ENCODE measurements at regions not wholly inside any gene's neighbourhood (a gene's known extent, or its start where the extent isn't known, plus 50 kb on each side); places are given as distances from the start of the nearest gene placed in this dataset.

GRCh38 chr9:32866273-32866672, 82.9 kb downstream of the TMEM215 start:
- H4K20me1 ChIP-seq (ENCODE audit: control insufficient read depth, extremely low read depth, insufficient read depth, low read length): no peaks in the 10 kb centered on the region
- no peaks in the 10 kb centered on the region for H3K27me3 ChIP-seq (ENCODE audit: control insufficient read depth, insufficient read depth, low read length)
- H2AFZ ChIP-seq (ENCODE audit: low read length): no peak overlapping the region
- H3K9ac ChIP-seq (ENCODE audit: insufficient read depth, low read length): no peak overlapping the region
- H3K4me3 ChIP-seq (replicated peaks in 1 of 4; ENCODE audit: control extremely low read depth in 1 of 4, insufficient read depth in 1 of 4, low read depth in 3 of 4, low read length in 4 of 4): no peak overlapping the region
- H3K9me3 ChIP-seq (ENCODE audit: control insufficient read depth, insufficient read depth, low read depth, low read length): no peaks in the 10 kb centered on the region
- TF ChIP-seq EZH2 (IDR thresholded peaks at IDR 0.05; ENCODE audit: low read length, missing control alignments): no peak
- no peaks in the 10 kb centered on the region for H3K36me3 ChIP-seq (ENCODE audit: control insufficient read depth, insufficient read depth, low read length)
- H3K79me2 ChIP-seq (ENCODE audit: control insufficient read depth, insufficient read depth, low read length): no peaks in the 10 kb centered on the region
- H3K4me2 ChIP-seq (ENCODE audit: extremely low read depth, insufficient read depth, low read length): no peak overlapping the region
- peak in 1 of 2 donors; percentile 63 for DNase-seq (ENCODE audit: low read depth in 2 of 2)
- no peaks in the 10 kb centered on the region for H3K4me1 ChIP-seq (ENCODE audit: control insufficient read depth, extremely low read depth, insufficient read depth, low read length)
- no peak overlapping the region for H3K27ac ChIP-seq (ENCODE audit: insufficient read depth, low read length)

DNA sequence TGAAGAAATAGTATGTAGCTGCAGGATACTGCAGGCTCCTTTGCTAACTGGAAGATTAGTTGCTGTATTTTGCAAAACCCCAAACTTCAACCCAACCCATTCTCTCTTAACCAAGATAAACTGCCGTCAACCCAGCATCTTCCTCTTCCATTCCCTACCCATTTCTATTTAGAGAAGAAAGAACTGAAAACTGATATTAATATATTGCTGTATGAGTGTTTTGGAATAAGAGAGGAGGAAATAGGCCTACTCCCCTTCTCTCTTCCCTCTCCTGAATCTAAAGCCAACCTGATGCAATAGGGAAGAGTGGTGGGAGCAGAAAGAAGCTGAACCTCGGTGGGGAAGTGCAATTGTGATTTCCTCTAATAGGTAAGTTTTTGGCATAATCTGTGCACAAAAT, 83.7 kb downstream of the TMEM215 start:
- Histone ChIP-seq H3K27me3 (ENCODE audit: control insufficient read depth, insufficient read depth, low read length) (no peaks in the 10 kb centered on the region), H3K4me3 (replicated peaks in 1 of 4; ENCODE audit: control extremely low read depth in 1 of 4, insufficient read depth in 1 of 4, low read depth in 3 of 4, low read length in 4 of 4) (no peak overlapping the region), H3K27ac (ENCODE audit: insufficient read depth, low read length) (no peak overlapping the region), H3K4me2 (ENCODE audit: extremely low read depth, insufficient read depth, low read length) (no peak overlapping the region), H3K4me1 (ENCODE audit: control insufficient read depth, extremely low read depth, insufficient read depth, low read length) (no peaks in the 10 kb centered on the region), H3K79me2 (ENCODE audit: control insufficient read depth, insufficient read depth, low read length) (no peaks in the 10 kb centered on the region), H3K9ac (ENCODE audit: insufficient read depth, low read length) (no peak overlapping the region), H4K20me1 (ENCODE audit: control insufficient read depth, extremely low read depth, insufficient read depth, low read length) (no peaks in the 10 kb centered on the region), H2AFZ (ENCODE audit: low read length) (no peak overlapping the region), H3K36me3 (ENCODE audit: control insufficient read depth, insufficient read depth, low read length) (no peaks in the 10 kb centered on the region), H3K9me3 (ENCODE audit: control insufficient read depth, insufficient read depth, low read depth, low read length) (no peaks in the 10 kb centered on the region)
- no peak for DNase-seq (ENCODE audit: low read depth in 2 of 2)
- no peak for TF ChIP-seq EZH2 (IDR thresholded peaks at IDR 0.05; ENCODE audit: low read length, missing control alignments)
- TF ChIP-seq, protein P1, sequence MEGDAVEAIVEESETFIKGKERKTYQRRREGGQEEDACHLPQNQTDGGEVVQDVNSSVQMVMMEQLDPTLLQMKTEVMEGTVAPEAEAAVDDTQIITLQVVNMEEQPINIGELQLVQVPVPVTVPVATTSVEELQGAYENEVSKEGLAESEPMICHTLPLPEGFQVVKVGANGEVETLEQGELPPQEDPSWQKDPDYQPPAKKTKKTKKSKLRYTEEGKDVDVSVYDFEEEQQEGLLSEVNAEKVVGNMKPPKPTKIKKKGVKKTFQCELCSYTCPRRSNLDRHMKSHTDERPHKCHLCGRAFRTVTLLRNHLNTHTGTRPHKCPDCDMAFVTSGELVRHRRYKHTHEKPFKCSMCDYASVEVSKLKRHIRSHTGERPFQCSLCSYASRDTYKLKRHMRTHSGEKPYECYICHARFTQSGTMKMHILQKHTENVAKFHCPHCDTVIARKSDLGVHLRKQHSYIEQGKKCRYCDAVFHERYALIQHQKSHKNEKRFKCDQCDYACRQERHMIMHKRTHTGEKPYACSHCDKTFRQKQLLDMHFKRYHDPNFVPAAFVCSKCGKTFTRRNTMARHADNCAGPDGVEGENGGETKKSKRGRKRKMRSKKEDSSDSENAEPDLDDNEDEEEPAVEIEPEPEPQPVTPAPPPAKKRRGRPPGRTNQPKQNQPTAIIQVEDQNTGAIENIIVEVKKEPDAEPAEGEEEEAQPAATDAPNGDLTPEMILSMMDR (conservative IDR thresholded peaks at IDR 0.05 in 1 of 2, IDR thresholded peaks at IDR 0.05 in 1 of 2; ENCODE audit: low read depth in 1 of 2, low read length in 2 of 2): no peak

- no peaks in the 10 kb centered on the region for H3K79me2 ChIP-seq (ENCODE audit: control insufficient read depth, insufficient read depth, low read length)
- no peaks in the 10 kb centered on the region for H3K4me1 ChIP-seq (ENCODE audit: control insufficient read depth, extremely low read depth, insufficient read depth, low read length)
- no peaks in the 10 kb centered on the region for H3K9me3 ChIP-seq (ENCODE audit: control insufficient read depth, insufficient read depth, low read depth, low read length)
- no peak overlapping the region for H3K4me3 ChIP-seq (replicated peaks in 1 of 4; ENCODE audit: control extremely low read depth in 1 of 4, insufficient read depth in 1 of 4, low read depth in 3 of 4, low read length in 4 of 4)
- H3K27me3 ChIP-seq (ENCODE audit: control insufficient read depth, insufficient read depth, low read length): no peaks in the 10 kb centered on the region
- no peaks in the 10 kb centered on the region for H4K20me1 ChIP-seq (ENCODE audit: control insufficient read depth, extremely low read depth, insufficient read depth, low read length)
- no peak overlapping the region for H3K27ac ChIP-seq (ENCODE audit: insufficient read depth, low read length)
- H3K9ac ChIP-seq (ENCODE audit: insufficient read depth, low read length): no peak overlapping the region
- no peak for TF ChIP-seq EZH2 (IDR thresholded peaks at IDR 0.05; ENCODE audit: low read length, missing control alignments)
- TF ChIP-seq, protein P1 (conservative IDR thresholded peaks at IDR 0.05 in 1 of 2, IDR thresholded peaks at IDR 0.05 in 1 of 2; ENCODE audit: low read depth in 1 of 2, low read length in 2 of 2): no peak
- no peaks in the 10 kb centered on the region for H3K36me3 ChIP-seq (ENCODE audit: control insufficient read depth, insufficient read depth, low read length)
- no peak overlapping the region for H3K4me2 ChIP-seq (ENCODE audit: extremely low read depth, insufficient read depth, low read length)
- no peak overlapping the region for H2AFZ ChIP-seq (ENCODE audit: low read length)
- DNase-seq (ENCODE audit: low read depth in 2 of 2): no peak
Measured at GRCh38 chr9:32867601-32868204, 84.4 kb downstream of the TMEM215 start.

Measured in fibroblast of lung (primary cell).